ENCODE measurements at regions not wholly inside any gene's neighbourhood (a gene's known extent, or its start where the extent isn't known, plus 50 kb on each side); places are given as distances from the start of the nearest gene placed in this dataset.

DNA sequence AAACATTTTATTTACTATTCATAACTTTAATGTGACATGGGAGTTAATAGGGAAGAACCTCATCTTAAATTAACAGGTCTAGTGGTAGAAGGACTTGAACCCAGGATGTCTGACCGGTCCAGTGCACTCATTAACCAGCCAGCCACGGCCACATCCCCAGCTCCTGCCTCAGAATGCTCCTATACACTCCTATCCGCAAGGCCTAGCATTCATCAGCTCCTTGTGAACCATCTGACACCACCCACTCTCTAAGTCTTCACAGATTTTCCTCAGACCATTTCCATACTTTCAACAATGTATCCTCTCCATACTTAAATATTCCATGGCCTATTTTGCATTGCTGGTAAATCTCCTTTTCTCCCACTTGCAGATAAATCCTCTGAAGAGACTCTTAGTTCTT, 98.3 kb downstream of the KLF12 start:
- TF ChIP-seq, protein P1, sequence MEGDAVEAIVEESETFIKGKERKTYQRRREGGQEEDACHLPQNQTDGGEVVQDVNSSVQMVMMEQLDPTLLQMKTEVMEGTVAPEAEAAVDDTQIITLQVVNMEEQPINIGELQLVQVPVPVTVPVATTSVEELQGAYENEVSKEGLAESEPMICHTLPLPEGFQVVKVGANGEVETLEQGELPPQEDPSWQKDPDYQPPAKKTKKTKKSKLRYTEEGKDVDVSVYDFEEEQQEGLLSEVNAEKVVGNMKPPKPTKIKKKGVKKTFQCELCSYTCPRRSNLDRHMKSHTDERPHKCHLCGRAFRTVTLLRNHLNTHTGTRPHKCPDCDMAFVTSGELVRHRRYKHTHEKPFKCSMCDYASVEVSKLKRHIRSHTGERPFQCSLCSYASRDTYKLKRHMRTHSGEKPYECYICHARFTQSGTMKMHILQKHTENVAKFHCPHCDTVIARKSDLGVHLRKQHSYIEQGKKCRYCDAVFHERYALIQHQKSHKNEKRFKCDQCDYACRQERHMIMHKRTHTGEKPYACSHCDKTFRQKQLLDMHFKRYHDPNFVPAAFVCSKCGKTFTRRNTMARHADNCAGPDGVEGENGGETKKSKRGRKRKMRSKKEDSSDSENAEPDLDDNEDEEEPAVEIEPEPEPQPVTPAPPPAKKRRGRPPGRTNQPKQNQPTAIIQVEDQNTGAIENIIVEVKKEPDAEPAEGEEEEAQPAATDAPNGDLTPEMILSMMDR (IDR thresholded peaks at IDR 0.05): no peak
- no peak for TF ChIP-seq POLR2A (IDR thresholded peaks at IDR 0.05)
- intact Hi-C loops (cut with DNase I): no loop called here
- Histone ChIP-seq H3K4me1 (replicated peaks in 1 of 2) (no peaks in the 10 kb centered on the region), H3K27ac (no peak overlapping the region), H3K9me3 (replicated peaks in 1 of 3) (no peaks in the 10 kb centered on the region), H3K36me3 (replicated peaks in 1 of 2) (no peaks in the 10 kb centered on the region), H3K27me3 (no peaks in the 10 kb centered on the region), H3K4me3 (no peak overlapping the region)
- no peak for DNase-seq
- WGBS, 4 donors: 85 to 95% (median 93%) methylated on average over 3 of the region's 3 CpGs

DNA sequence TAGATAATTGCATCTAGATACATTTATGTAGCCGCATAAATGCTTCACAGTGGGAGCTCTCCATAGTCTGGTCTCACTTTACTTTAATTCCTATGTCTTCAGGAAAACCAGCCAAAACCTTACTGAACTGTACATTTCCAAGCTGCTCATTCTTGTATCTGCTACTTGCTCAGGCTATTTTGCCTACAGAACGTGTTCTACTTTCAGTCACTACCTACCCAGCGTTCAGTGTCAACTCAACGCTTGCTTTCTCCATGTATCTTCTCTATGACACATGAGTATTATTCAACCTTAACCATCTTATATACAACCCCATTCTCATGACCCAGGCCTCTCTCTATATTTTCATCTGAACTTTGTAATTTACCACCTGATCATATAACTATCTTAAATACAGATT, 101.9 kb downstream of the KLF12 start:
- TF ChIP-seq POLR2A (IDR thresholded peaks at IDR 0.05): no peak
- TF ChIP-seq, protein P1 (IDR thresholded peaks at IDR 0.05): no peak
- H3K27ac ChIP-seq: no peak overlapping the region
- H3K4me1 ChIP-seq (replicated peaks in 1 of 2): no peaks in the 10 kb centered on the region
- DNase-seq: no peak
- no peaks in the 10 kb centered on the region for H3K9me3 ChIP-seq (replicated peaks in 1 of 3)
- no peaks in the 10 kb centered on the region for H3K27me3 ChIP-seq
- WGBS, 4 donors: 81 to 90% (median 84%) methylated on average over 4 of the region's 4 CpGs
- H3K4me3 ChIP-seq: no peak overlapping the region
- intact Hi-C loops (cut with DNase I): no loop called here
- H3K36me3 ChIP-seq (replicated peaks in 1 of 2): no peaks in the 10 kb centered on the region

DNA sequence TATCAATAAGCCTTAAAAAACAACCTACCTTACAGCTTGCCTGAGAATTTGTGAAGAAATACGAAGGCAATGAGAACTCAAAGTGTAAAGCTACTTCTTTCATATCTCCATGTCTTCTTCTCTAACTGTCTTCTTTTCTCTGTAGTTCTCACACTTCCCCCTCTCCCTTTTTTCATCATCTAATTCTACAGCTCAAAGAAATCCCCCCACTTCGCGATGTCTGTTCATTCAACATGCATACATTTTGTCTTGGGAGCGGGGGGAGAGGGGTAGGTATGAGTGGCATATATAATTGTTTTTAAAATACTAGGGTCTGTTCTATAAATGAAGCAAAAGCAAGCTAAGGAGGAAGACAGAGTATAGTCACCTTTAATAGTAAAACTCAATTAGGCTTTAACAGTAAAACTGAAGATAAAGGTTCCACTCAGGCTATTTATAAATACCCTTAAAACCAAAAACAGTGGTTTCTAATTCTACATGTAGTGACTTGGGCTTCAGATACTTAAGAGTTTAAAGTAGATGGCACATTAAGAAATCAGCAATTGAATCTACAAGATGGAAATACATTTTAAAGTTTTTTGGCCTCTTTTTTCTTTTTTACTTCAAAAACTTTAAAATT, 106.9 kb downstream of the KLF12 start:
- intact Hi-C loops (cut with DNase I): no loop called here
- WGBS, 4 donors: 85 to 95% (median 94%) methylated on average over 4 of the region's 4 CpGs
- DNase-seq: no peak
- H3K4me1 ChIP-seq (replicated peaks in 1 of 2): no peaks in the 10 kb centered on the region
- H3K27ac ChIP-seq: no peak overlapping the region
- no peaks in the 10 kb centered on the region for H3K36me3 ChIP-seq (replicated peaks in 1 of 2)
- H3K27me3 ChIP-seq: no peaks in the 10 kb centered on the region
- H3K9me3 ChIP-seq (replicated peaks in 1 of 3): no peaks in the 10 kb centered on the region
- TF ChIP-seq POLR2A (IDR thresholded peaks at IDR 0.05): no peak
- TF ChIP-seq, protein P1 (IDR thresholded peaks at IDR 0.05): no peak
- H3K4me3 ChIP-seq: no peak overlapping the region

DNA sequence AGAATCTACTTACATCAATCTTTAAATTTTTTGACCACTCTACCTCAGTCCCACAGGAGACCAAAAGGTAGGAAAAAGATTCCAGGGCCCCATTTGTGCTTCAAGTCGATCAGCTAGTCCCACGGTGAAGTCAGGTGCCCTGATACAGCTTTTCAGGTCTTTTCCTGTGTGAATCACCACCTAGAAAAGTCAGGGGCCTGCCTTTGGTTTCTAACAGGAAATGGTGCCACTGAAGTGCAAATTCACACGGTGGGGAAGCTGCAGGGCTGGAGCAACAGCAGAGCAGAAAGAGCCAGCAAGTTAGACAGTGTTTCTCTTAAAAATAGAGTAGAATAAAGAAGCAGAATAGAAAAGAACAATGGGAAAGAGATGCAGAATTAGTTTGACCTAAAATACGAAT, 107.5 kb downstream of the KLF12 start:
- WGBS, 4 donors: 56 to 63% (median 59%) methylated on average over 4 of the region's 4 CpGs
- H3K36me3 ChIP-seq (replicated peaks in 1 of 2): no peaks in the 10 kb centered on the region
- intact Hi-C loops (cut with DNase I): no loop called here
- no peak for TF ChIP-seq POLR2A (IDR thresholded peaks at IDR 0.05)
- TF ChIP-seq, protein P1 (IDR thresholded peaks at IDR 0.05): no peak
- no peak overlapping the region for H3K27ac ChIP-seq
- DNase-seq: peak in 1 of 7 donors; percentile 1
- no peak overlapping the region for H3K4me3 ChIP-seq
- no peaks in the 10 kb centered on the region for H3K9me3 ChIP-seq (replicated peaks in 1 of 3)
- no peaks in the 10 kb centered on the region for H3K4me1 ChIP-seq (replicated peaks in 1 of 2)
- H3K27me3 ChIP-seq: no peaks in the 10 kb centered on the region
